Neutrophil (primary cell): ENCODE measurements at regions not wholly inside any gene's neighbourhood (a gene's known extent, or its start where the extent isn't known, plus 50 kb on each side); places are given as distances from the start of the nearest gene placed in this dataset.
"Not testable (repeated sequence)": the region's sequence is repeated elsewhere in the genome, so short reads cannot be mapped to it uniquely, and the experiment has no call there.

Experiments
- H3K27ac ChIP-seq: fragments of 200-600 bp; sonication (generic); 2 replicates; pipeline ENCODE4 v1.5.1; 2016; ENCODE audit warnings: mild to moderate bottlenecking, moderate library complexity
- H3K27me3 ChIP-seq: fragments of 200-600 bp; sonication (generic); 2 replicates; pipeline ENCODE4 v1.6.0; 2016; ENCODE audit warnings: mild to moderate bottlenecking
- H3K36me3 ChIP-seq: fragments of 200-600 bp; sonication (generic); 2 replicates; pipeline ENCODE4 v1.5.1; 2017
- H3K4me1 ChIP-seq, 2 experiments: fragments of 200-600 bp in 1 of 2; sonication (generic) in 1 of 2; 1 replicate in 1 of 2; 2 replicates in 1 of 2; pipeline versions ENCODE4 v1.5.1 to v1.6.1; 2013 to 2016; ENCODE audit warnings: low read depth in 1 of 2, low read length in 1 of 2, mild to moderate bottlenecking in 1 of 2, moderate library complexity in 1 of 2; ENCODE audit not compliant: control insufficient read depth in 1 of 2, insufficient read depth in 1 of 2
- H3K4me3 ChIP-seq, 2 experiments: fragments of 200-600 bp in 1 of 2; sonication (generic) in 1 of 2; 1 replicate in 1 of 2; 2 replicates in 1 of 2; pipeline ENCODE4 v1.5.1; 2013 to 2016; ENCODE audit warnings: low read depth in 1 of 2, low read length in 1 of 2, mild to moderate bottlenecking in 1 of 2, moderate library complexity in 1 of 2
- H3K9me3 ChIP-seq: fragments of 200-600 bp; sonication (generic); 2 replicates; pipeline ENCODE4 v1.5.1; 2016
- CTCF ChIP-seq: fragments of 200-600 bp; sonication (generic); IDR thresholded peaks from 2 replicates; pipeline ENCODE4 v1.5.1; 2016; ENCODE audit warnings: antibody characterized with exemption

GRCh38 chr12:124375789-124376175 lies 80.9 kb downstream of the RFLNA start:
- peaks cover 15 to 16% of the 10 kb centered on the region in 2 experiments for H3K4me1 ChIP-seq
- H3K27ac ChIP-seq, result no peak overlapping the region
- no peak overlapping the region for H3K4me3 ChIP-seq
- H3K27me3 ChIP-seq, result no peaks in the 10 kb centered on the region
- TF ChIP-seq CTCF, result no peak
- peaks cover 57% of the 10 kb centered on the region for H3K36me3 ChIP-seq
- no peaks in the 10 kb centered on the region for H3K9me3 ChIP-seq

GRCh38 chr12:124375141-124375788 lies 80.4 kb downstream of the RFLNA start:
- Histone ChIP-seq H3K27me3 (no peaks in the 10 kb centered on the region), H3K4me1 (peaks cover 10 to 11% of the 10 kb centered on the region in 2 experiments), H3K27ac (no peak overlapping the region), H3K4me3 (no peak overlapping the region), H3K9me3 (no peaks in the 10 kb centered on the region), H3K36me3 (peaks cover 62% of the 10 kb centered on the region)
- TF ChIP-seq CTCF, result no peak

GRCh38 chr12:124374567-124374966 lies 79.7 kb downstream of the RFLNA start:
- Histone ChIP-seq H3K27me3 (no peaks in the 10 kb centered on the region), H3K36me3 (peaks cover 69% of the 10 kb centered on the region), H3K4me1 (peaks cover 3 to 4% of the 10 kb centered on the region in 2 experiments), H3K4me3 (no peak overlapping the region), H3K9me3 (no peaks in the 10 kb centered on the region), H3K27ac (no peak overlapping the region)
- no peak for TF ChIP-seq CTCF

- Histone ChIP-seq H3K4me1 (no peaks in the 10 kb centered on the region), H3K36me3 (peaks cover 71% of the 10 kb centered on the region), H3K27ac (no peak overlapping the region), H3K9me3 (no peaks in the 10 kb centered on the region), H3K27me3 (no peaks in the 10 kb centered on the region), H3K4me3 (no peak overlapping the region)
- TF ChIP-seq CTCF, result no peak
Measured at GRCh38 chr12:124374147-124374546, 79.3 kb downstream of the RFLNA start.

- not testable (repeated sequence) for H3K4me3 ChIP-seq, H3K9me3 ChIP-seq, H3K4me1 ChIP-seq, H3K27ac ChIP-seq, H3K27me3 ChIP-seq
- peaks cover 76% of the 10 kb centered on the region for H3K36me3 ChIP-seq
Measured at GRCh38 chr12:124373701-124374100, 78.8 kb downstream of the RFLNA start.

GRCh38 chr12:124372831-124373230 lies 77.9 kb downstream of the RFLNA start:
- peaks cover 74% of the 10 kb centered on the region for H3K36me3 ChIP-seq
- H3K27ac ChIP-seq, result no peak overlapping the region
- no peaks in the 10 kb centered on the region for H3K9me3 ChIP-seq
- H3K4me1 ChIP-seq, result no peaks in the 10 kb centered on the region
- no peak for TF ChIP-seq CTCF
- H3K27me3 ChIP-seq, result no peaks in the 10 kb centered on the region
- no peak overlapping the region for H3K4me3 ChIP-seq
